ENCODE measurements at regions not wholly inside any gene's neighbourhood (a gene's known extent, or its start where the extent isn't known, plus 50 kb on each side); places are given as distances from the start of the nearest gene placed in this dataset.

GRCh38 chr6:961407-961960 lies 268.5 kb upstream of the EXOC2 start:
- Histone ChIP-seq H3K27me3 (ENCODE audit: insufficient read depth, poor library complexity, severe bottlenecking) (peaks cover 2% of the 10 kb centered on the region), H3K4me3 (replicated peaks; ENCODE audit: insufficient read depth, low read length) (no peak overlapping the region), H3K27ac (replicated peaks) (no peak overlapping the region)
- no peak for DNase-seq (ENCODE audit: low read depth in 1 of 2, low spot score in 1 of 2)
- TF ChIP-seq POLR2AphosphoS5 (IDR thresholded peaks at IDR 0.05; ENCODE audit: low read depth) (no peak), GABPA (IDR thresholded peaks at IDR 0.05; ENCODE audit: low read depth) (no peak), REST (IDR thresholded peaks at IDR 0.05; ENCODE audit: insufficient replicate concordance, low read depth) (no peak), SPI1 (IDR thresholded peaks at IDR 0.05; ENCODE audit: borderline replicate concordance, low read depth) (no peak), CTCF (IDR thresholded peaks at IDR 0.05; ENCODE audit: insufficient read depth, low read length) (no peak)

GRCh38 chr6:960356-960755 lies 267.4 kb upstream of the EXOC2 start:
- Histone ChIP-seq H3K27ac (replicated peaks) (no peak overlapping the region), H3K27me3 (ENCODE audit: insufficient read depth, poor library complexity, severe bottlenecking) (peaks cover 2% of the 10 kb centered on the region), H3K4me3 (replicated peaks; ENCODE audit: insufficient read depth, low read length) (no peak overlapping the region)
- DNase-seq (ENCODE audit: low read depth in 1 of 2, low spot score in 1 of 2), result no peak
- TF ChIP-seq REST (IDR thresholded peaks at IDR 0.05; ENCODE audit: insufficient replicate concordance, low read depth) (no peak), GABPA (IDR thresholded peaks at IDR 0.05; ENCODE audit: low read depth) (no peak), SPI1 (IDR thresholded peaks at IDR 0.05; ENCODE audit: borderline replicate concordance, low read depth) (no peak), CTCF (IDR thresholded peaks at IDR 0.05; ENCODE audit: insufficient read depth, low read length) (no peak), POLR2AphosphoS5 (IDR thresholded peaks at IDR 0.05; ENCODE audit: low read depth) (no peak)

GRCh38 chr6:958488-958887 lies 265.5 kb upstream of the EXOC2 start:
- TF ChIP-seq GABPA (IDR thresholded peaks at IDR 0.05; ENCODE audit: low read depth), result no peak
- no peak for TF ChIP-seq POLR2AphosphoS5 (IDR thresholded peaks at IDR 0.05; ENCODE audit: low read depth)
- no peak for TF ChIP-seq SPI1 (IDR thresholded peaks at IDR 0.05; ENCODE audit: borderline replicate concordance, low read depth)
- no peak for TF ChIP-seq CTCF (IDR thresholded peaks at IDR 0.05; ENCODE audit: insufficient read depth, low read length)
- TF ChIP-seq REST (IDR thresholded peaks at IDR 0.05; ENCODE audit: insufficient replicate concordance, low read depth), result no peak
- H3K4me3 ChIP-seq (replicated peaks; ENCODE audit: insufficient read depth, low read length), result no peak overlapping the region
- no peak overlapping the region for H3K27ac ChIP-seq (replicated peaks)
- H3K27me3 ChIP-seq (ENCODE audit: insufficient read depth, poor library complexity, severe bottlenecking), result peaks cover 2% of the 10 kb centered on the region
- DNase-seq (ENCODE audit: low read depth in 1 of 2, low spot score in 1 of 2), result no peak

Data from HL-60 (cell line).